22Rv1 (cell line): ENCODE measurements at regions not wholly inside any gene's neighbourhood (a gene's known extent, or its start where the extent isn't known, plus 50 kb on each side); places are given as distances from the start of the nearest gene placed in this dataset.

Experiments
- CTCF ChIP-seq: fragments of 450-650 bp; IDR thresholded peaks from 2 replicates; pipeline ENCODE4 v1.5.1; 2017; ENCODE audit warnings: mild to moderate bottlenecking
- ZFX ChIP-seq: fragments of 450-650 bp; IDR thresholded peaks from 2 replicates; pipeline ENCODE4 v1.6.1; 2017; ENCODE audit warnings: antibody characterized with exemption, borderline replicate concordance

GRCh38 chr13:106122234-106122633 is 413.2 kb downstream of the EFNB2 start:
- TF ChIP-seq CTCF (no peak), ZFX (no peak)
